Effector memory CD8-positive, alpha-beta T cell (primary cell): ENCODE measurements at regions not wholly inside any gene's neighbourhood (a gene's known extent, or its start where the extent isn't known, plus 50 kb on each side); places are given as distances from the start of the nearest gene placed in this dataset.

Experiments used
- ATAC-seq: fragments of 150-1000 bp; cut with Tn5 transposase; replicated peaks from 2 replicates; pipeline ENCODE4 v1.10.0; 2021; ENCODE audit warnings: mild to moderate bottlenecking, moderate library complexity
- DNase-seq, 3 experiments: peaks; one replicate each; pipeline ENCODE4 v3.0.0; 2021
- H3K27ac Mint-ChIP-seq, 2 donors: one replicate each; pipeline ENCODE4 v1.8.0; 2022; ENCODE audit warnings: mild to moderate bottlenecking in 2 of 2, mixed read lengths in 2 of 2, moderate library complexity in 2 of 2
- H3K27me3 Mint-ChIP-seq, 2 donors: one replicate each; pipeline ENCODE4 v1.8.0; 2022; ENCODE audit warnings: mixed read lengths in 2 of 2
- H3K36me3 Mint-ChIP-seq: one replicate; pipeline ENCODE4 v1.8.0; 2022; ENCODE audit warnings: mild to moderate bottlenecking, moderate library complexity, mixed read lengths; ENCODE audit not compliant: insufficient read depth
- H3K4me1 Mint-ChIP-seq, 2 donors: one replicate each; pipeline ENCODE4 v1.8.0; 2022; ENCODE audit warnings: low read depth in 2 of 2, mixed read lengths in 2 of 2
- H3K4me3 Mint-ChIP-seq, 2 donors: one replicate each; pipeline ENCODE4 v1.8.0; 2022; ENCODE audit warnings: mild to moderate bottlenecking in 2 of 2, mixed read lengths in 2 of 2, moderate library complexity in 2 of 2
- H3K9me3 Mint-ChIP-seq, 2 donors: one replicate each; pipeline ENCODE4 v1.8.0; 2022; ENCODE audit warnings: mixed read lengths in 2 of 2

DNA sequence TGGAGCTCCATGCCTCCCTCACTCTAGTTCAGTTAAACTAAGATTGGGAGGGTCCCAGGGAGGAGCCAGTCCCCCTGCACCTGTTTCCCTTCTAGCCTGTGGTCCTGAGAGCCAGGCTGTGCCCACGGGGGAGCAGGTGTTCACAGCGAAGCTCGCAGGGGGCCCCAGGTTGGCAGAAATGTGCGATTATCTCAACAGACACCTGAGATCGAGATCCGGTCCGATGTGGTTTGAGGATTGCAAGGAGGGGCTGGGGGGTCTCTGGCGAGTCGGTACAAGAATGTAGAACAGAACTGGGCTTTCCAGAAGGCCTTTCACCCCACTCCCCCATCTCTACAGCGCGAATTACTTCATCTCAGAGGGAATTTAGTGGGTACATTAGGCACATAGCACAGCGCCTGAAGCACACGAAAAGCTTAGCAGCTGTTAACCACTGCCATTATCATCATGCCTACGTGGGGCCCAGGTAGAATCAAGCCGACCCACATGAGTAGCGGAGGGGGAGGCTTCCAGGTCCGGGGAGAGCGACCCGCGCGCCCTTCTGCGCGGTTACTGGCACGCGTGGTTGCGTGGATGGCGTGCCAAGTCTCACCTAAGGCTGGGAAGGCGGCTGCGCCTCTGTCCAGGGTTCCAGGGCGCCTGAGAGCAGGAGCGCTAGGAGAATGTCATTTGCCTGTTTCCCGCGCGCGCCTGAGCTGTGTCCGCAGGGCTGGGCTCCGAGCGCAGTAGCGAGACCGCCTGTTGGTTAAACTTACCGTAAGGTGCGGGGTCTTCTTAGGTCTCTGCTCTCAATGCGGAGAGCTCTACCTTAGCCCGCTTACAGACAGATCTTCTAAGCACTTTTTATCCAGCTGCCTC lies 1539.5 kb upstream of the TMEM132C start:
- Mint-ChIP-seq H3K27ac (no peak overlapping the region), H3K27me3 (peaks cover 31 to 55% of the 10 kb centered on the region in 2 donors), H3K9me3 (peaks cover 7 to 20% of the 10 kb centered on the region in 2 donors), H3K36me3 (no peaks in the 10 kb centered on the region), H3K4me1 (peaks cover 6 to 17% of the 10 kb centered on the region in 2 donors), H3K4me3 (no peak overlapping the region)
- DNase-seq (no peak), ATAC-seq (no peak)

DNA sequence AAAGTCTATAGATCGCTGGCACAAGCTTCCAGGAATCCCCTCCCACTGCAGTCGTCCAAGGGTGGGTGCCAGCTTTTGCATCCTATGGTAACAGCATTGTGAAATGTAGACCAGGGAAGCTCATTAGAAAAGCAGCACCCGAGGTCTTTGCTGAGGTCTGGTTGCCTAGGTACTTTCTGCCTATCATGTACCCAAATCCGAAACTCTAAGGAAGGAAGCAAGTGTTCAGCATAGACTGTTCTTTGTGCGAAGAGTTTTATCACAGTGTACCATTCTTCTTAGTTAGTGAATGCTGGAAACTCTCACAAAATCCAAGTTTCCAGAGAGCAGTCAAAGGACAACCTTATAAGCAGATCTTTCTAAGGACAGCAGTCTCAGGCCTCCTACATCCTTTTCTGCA lies 1532.7 kb upstream of the TMEM132C start:
- peaks cover 6 to 16% of the 10 kb centered on the region in 2 donors for H3K9me3 Mint-ChIP-seq
- ATAC-seq, result no peak
- H3K27ac Mint-ChIP-seq, result no peak overlapping the region
- DNase-seq, result no peak
- no peak overlapping the region for H3K4me3 Mint-ChIP-seq
- H3K4me1 Mint-ChIP-seq, result no peaks in the 10 kb centered on the region
- no peaks in the 10 kb centered on the region for H3K27me3 Mint-ChIP-seq
- no peaks in the 10 kb centered on the region for H3K36me3 Mint-ChIP-seq

DNA sequence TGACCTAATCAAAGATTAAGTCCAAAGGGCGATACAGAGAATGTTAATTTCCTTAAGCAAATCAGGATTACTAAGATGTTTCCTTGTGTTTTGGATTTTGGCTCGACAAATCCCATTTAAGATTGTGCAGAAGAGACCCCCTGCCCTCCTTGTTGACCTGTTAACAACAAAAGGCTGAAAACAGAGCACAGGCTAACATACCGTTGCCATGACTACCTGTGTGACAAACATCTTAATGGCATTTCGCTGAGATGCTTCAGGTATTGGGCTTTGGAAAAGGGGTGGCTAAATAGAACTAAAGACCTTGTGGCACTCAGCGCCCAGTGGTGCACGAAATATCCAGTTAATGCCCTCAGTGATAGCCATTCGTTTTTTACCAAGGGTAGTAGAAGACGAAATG lies 1532.3 kb upstream of the TMEM132C start:
- Mint-ChIP-seq H3K36me3 (no peaks in the 10 kb centered on the region), H3K4me3 (no peak overlapping the region), H3K9me3 (peaks cover 6 to 16% of the 10 kb centered on the region in 2 donors), H3K27me3 (no peaks in the 10 kb centered on the region), H3K27ac (no peak overlapping the region), H3K4me1 (no peaks in the 10 kb centered on the region)
- no peak for ATAC-seq
- DNase-seq, result no peak

DNA sequence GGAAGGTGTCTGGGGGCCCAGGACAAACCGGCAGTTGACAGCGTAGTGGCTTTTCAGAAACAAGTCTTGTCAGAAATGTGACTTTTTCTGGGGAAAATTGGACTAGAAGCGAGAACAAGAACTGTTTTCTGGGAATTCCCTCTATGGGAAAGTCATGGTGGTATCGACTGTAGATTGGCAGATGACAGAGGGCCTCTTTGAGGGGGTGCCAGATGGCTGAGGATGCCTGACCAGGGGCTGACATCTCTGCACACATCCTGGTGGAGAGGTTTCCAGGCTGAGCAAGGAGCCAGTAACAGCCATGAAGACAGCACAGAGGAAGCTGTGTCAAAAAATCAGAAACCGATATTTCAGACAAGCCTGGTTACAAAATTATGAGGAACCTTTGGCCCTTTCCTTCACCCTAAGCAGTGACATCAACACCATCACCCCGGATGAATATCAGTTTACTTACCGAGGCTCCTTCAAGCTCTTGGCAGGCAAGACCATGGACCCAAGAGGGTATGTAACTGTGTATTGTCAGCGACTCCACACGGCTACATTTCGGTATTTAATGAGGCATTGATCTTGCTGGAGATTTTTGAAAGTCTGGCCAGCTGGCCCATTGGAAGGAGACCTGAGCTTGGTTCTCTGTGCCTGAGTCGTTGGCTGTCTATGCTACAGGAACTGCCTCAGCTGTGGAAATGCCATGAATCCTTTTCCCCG lies 1525.3 kb upstream of the TMEM132C start:
- Mint-ChIP-seq H3K9me3 (peaks cover 6 to 18% of the 10 kb centered on the region in 2 donors), H3K4me3 (no peak overlapping the region), H3K27ac (no peak overlapping the region), H3K36me3 (peaks cover 8% of the 10 kb centered on the region), H3K27me3 (no peaks in the 10 kb centered on the region), H3K4me1 (no peaks in the 10 kb centered on the region)
- ATAC-seq (no peak), DNase-seq (no peak)

DNA sequence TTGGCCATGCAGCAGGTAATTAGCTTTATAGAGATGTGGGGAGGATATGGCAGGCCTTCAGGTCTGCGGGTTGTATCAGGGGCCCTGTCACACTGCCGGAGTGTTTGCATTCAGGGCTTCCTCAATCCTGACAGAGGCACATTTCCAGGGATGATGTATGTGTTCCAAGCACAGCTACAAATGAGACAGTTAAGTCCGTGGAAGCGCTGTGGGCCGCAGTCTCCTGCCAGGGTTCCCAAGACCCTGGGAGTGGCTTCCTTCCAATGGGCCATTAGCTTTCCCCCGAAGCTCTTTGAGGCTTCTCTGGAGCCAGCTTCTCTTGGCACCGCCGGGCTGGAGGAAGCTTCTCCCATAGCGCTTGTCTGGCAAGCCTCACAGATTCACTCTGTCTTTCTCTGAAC lies 1524.7 kb upstream of the TMEM132C start:
- Mint-ChIP-seq H3K27me3 (no peaks in the 10 kb centered on the region), H3K27ac (no peak overlapping the region), H3K4me1 (peaks cover 0 to 2% of the 10 kb centered on the region in 2 donors), H3K9me3 (peaks cover 5 to 13% of the 10 kb centered on the region in 2 donors), H3K4me3 (no peak overlapping the region), H3K36me3 (peaks cover 8% of the 10 kb centered on the region)
- ATAC-seq (no peak), DNase-seq (no peak)

DNA sequence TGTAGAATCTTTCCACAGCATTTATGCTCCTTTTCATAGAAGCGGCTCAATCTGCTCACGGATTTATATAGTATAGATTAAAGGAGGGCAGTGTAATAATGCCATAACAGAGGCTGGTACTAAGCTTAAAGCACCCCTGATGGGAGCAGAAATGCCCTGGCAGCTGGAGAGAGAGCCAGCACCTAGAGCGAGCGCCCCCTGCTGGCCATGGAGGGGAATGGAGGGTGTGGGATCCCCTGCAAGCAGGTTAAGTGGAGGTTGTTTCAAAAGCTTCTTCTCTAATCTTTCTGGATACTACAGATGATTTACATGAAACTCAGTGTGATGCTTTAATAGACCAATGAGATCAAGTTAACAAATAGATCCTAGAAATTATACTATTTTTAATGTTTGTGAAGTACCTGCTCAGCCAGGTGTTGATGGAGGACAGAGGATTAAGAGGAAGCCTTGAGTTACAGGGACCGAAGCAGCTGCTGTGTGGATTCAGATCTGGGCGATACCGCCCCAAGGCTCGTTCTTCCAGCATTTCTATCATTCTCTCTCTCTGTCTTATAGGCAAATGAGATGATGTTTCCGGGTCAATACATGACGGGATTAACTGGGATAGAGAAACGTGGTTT lies 1519.3 kb upstream of the TMEM132C start:
- DNase-seq (peak; percentile 47 to 51 (median 48)), ATAC-seq (peak; percentile 72)
- H3K27me3 Mint-ChIP-seq, result no peaks in the 10 kb centered on the region
- H3K4me3 Mint-ChIP-seq, result no peak overlapping the region
- H3K9me3 Mint-ChIP-seq, result peaks cover 2 to 13% of the 10 kb centered on the region in 2 donors
- peak overlapping the region; percentile 62 to 81 for H3K27ac Mint-ChIP-seq
- peaks cover 5 to 18% of the 10 kb centered on the region in 2 donors for H3K4me1 Mint-ChIP-seq
- H3K36me3 Mint-ChIP-seq, result peaks cover 9% of the 10 kb centered on the region

DNA sequence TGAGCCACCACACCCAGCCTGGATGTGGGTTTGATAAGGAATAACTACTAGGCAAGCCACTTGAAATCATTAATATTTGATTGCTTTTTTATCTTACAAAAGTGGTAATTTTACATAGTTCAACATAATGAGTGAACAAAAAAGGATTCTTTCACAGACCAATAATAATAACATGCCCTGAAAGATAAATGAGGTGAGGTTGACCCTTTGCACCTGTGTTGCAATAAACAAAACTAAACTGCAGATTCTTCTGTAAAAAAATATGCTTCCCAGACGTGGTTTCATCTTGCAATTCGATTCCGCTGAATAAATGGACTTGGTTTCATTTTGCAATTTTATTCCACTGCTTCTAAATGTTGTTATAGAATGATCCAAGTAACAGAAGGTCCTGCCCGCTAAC lies 1514.9 kb upstream of the TMEM132C start:
- DNase-seq (no peak), ATAC-seq (no peak)
- no peak overlapping the region for H3K4me3 Mint-ChIP-seq
- H3K27ac Mint-ChIP-seq, result no peak overlapping the region
- peaks cover 4% of the 10 kb centered on the region for H3K36me3 Mint-ChIP-seq
- no peaks in the 10 kb centered on the region for H3K27me3 Mint-ChIP-seq
- H3K9me3 Mint-ChIP-seq, result peaks cover 2 to 21% of the 10 kb centered on the region in 2 donors
- H3K4me1 Mint-ChIP-seq, result peaks cover 8 to 33% of the 10 kb centered on the region in 2 donors

DNA sequence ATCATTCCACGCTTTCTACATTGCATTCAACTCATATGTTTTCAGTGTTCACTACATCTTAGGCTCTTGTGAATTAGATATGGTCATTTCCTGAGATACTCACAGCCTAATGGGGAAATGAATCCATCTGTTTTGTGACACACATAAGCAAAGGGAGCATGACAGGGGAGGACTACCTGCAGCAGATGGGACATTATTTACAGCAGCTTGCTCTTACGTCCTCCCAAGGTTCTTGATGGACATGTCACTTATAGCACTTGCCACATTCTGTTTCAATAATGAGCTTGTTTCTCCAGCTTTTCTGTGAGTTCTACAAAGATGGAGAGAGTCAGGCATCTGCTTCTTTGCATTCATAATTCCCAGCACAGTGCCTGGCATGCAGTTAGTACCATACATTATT lies 1509.6 kb upstream of the TMEM132C start:
- no peak overlapping the region for H3K27ac Mint-ChIP-seq
- no peaks in the 10 kb centered on the region for H3K27me3 Mint-ChIP-seq
- no peak for DNase-seq
- peaks cover 4% of the 10 kb centered on the region for H3K36me3 Mint-ChIP-seq
- ATAC-seq, result no peak
- H3K4me1 Mint-ChIP-seq, result peaks cover 11 to 48% of the 10 kb centered on the region in 2 donors
- H3K4me3 Mint-ChIP-seq, result no peak overlapping the region
- H3K9me3 Mint-ChIP-seq, result peaks cover 0 to 8% of the 10 kb centered on the region in 2 donors

DNA sequence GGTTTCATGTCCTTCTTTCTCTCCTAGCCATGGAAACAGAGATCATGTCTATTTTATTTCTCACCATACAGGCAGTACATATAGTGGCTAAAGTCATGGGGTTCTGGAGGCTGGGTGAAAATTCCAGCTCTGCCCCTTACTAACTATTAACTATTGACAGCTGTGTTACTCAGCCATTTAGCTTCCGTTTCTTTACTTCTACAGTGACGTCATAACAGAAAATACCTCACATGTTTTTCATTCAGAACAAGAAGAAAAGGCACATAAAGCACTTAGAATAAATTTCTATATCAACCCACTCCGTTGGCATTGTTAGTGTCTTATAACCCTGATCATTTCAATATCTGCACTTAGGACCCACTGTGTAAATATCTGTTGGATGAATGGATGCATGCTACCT lies 1506.9 kb upstream of the TMEM132C start:
- no peak overlapping the region for H3K27ac Mint-ChIP-seq
- H3K36me3 Mint-ChIP-seq, result peaks cover 9% of the 10 kb centered on the region
- no peaks in the 10 kb centered on the region for H3K27me3 Mint-ChIP-seq
- peaks cover 5 to 22% of the 10 kb centered on the region in 2 donors for H3K9me3 Mint-ChIP-seq
- ATAC-seq (no peak), DNase-seq (no peak)
- peaks cover 27 to 57% of the 10 kb centered on the region in 2 donors for H3K4me1 Mint-ChIP-seq
- H3K4me3 Mint-ChIP-seq, result no peak overlapping the region

DNA sequence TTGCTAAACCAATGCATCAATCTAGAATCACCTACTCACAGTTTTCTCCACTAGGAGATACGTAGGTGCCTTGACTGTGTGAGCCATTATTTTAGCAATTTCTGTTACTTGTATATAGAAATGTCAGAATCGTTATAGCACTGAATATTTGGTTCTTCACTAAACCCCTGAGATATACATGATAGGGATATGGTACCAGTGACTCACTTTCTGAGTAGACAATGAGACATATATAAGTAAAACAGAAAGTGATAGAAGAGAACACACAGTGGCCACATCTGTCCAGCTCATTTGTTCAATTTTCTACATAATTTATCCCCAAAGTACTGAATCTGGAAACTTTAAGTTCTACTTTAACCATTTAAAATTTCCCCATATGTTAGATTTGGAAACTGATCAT lies 1505.5 kb upstream of the TMEM132C start:
- Mint-ChIP-seq H3K36me3 (peaks cover 9% of the 10 kb centered on the region), H3K27me3 (no peaks in the 10 kb centered on the region), H3K4me1 (peaks cover 30 to 58% of the 10 kb centered on the region in 2 donors), H3K4me3 (peak overlapping the region; percentile 3 to 61), H3K27ac (peak overlapping the region in 1 of 2 donors; percentile 72), H3K9me3 (peaks cover 5 to 22% of the 10 kb centered on the region in 2 donors)
- DNase-seq (no peak), ATAC-seq (peak; percentile 40)

DNA sequence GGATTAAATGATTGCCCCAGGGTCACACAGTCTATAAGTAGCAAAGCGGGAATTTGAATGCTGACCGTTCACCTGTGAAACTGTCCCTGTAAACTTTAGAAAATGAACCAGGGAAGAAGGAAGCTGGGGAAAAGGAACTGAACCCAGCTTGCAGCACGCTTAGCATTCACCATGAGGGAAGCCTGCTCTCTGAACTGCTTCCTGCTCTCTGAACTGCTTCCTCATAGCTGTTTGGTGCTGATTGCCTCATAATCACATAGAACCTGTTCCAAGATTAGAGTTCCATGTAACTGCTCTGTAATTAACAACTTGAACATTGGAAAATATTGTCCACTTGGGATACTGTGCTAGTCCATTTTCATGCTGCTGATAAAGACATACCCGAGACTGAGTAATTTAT lies 1504.8 kb upstream of the TMEM132C start:
- H3K27ac Mint-ChIP-seq, result peak overlapping the region; percentile 23 to 76
- peaks cover 9% of the 10 kb centered on the region for H3K36me3 Mint-ChIP-seq
- no peaks in the 10 kb centered on the region for H3K27me3 Mint-ChIP-seq
- ATAC-seq, result no peak
- H3K4me1 Mint-ChIP-seq, result peaks cover 37 to 60% of the 10 kb centered on the region in 2 donors
- DNase-seq, result no peak
- H3K4me3 Mint-ChIP-seq, result peak overlapping the region; percentile 3 to 61
- H3K9me3 Mint-ChIP-seq, result peaks cover 7 to 29% of the 10 kb centered on the region in 2 donors

DNA sequence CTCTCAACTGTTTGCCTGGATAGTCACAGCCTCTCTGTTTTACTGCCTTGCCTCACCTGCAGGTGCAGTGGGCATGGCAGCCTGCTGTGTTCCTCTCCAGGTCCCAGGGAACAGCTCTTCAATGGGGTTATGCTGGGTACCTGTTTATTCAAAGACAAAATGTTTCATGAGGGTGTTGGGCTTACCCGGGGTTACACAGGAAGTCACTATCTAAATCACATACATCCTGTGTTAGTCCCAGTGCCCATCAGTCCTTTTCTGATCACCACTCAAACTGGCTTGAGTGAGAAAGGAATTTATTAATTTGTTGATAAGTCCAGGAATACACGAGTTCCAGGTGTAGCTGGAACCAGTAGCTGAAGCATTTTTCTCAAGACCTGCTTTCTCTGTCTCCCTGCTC lies 1503.6 kb upstream of the TMEM132C start:
- DNase-seq (no peak), ATAC-seq (peak; percentile 79)
- H3K36me3 Mint-ChIP-seq, result peaks cover 16% of the 10 kb centered on the region
- H3K9me3 Mint-ChIP-seq, result peaks cover 7 to 30% of the 10 kb centered on the region in 2 donors
- H3K4me3 Mint-ChIP-seq, result peak overlapping the region; percentile 3 to 61
- H3K27me3 Mint-ChIP-seq, result no peaks in the 10 kb centered on the region
- H3K4me1 Mint-ChIP-seq, result peaks cover 37 to 61% of the 10 kb centered on the region in 2 donors
- H3K27ac Mint-ChIP-seq, result peak overlapping the region; percentile 76 to 83

DNA sequence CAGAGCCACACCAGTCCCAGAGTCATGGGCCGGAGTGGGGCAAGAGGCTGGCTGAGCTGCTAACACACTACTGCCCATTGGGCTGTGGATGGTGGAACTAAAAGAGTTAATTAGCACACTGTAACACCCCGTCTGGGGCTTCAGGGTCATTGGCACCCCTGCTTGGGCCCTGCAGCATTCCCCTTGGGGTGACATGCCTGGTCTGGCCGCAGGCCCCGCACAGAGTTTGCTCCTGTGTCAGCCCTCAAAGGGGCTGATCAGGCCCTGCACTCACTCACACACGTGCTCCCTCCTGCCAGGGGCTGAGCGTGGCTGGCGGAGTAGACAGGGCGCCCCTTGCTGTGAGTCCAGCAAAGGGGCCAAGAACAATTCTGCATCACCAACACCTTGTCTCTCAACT lies 1499.6 kb upstream of the TMEM132C start:
- peak overlapping the region; percentile 33 to 78 for H3K4me3 Mint-ChIP-seq
- H3K27ac Mint-ChIP-seq, result peak overlapping the region; percentile 44 to 93
- ATAC-seq, result no peak
- H3K27me3 Mint-ChIP-seq, result no peaks in the 10 kb centered on the region
- peaks cover 34% of the 10 kb centered on the region for H3K36me3 Mint-ChIP-seq
- H3K9me3 Mint-ChIP-seq, result peaks cover 11 to 37% of the 10 kb centered on the region in 2 donors
- no peak for DNase-seq
- H3K4me1 Mint-ChIP-seq, result peaks cover 38 to 56% of the 10 kb centered on the region in 2 donors
